GM23338 (cell line): ENCODE measurements at regions not wholly inside any gene's neighbourhood (a gene's known extent, or its start where the extent isn't known, plus 50 kb on each side); places are given as distances from the start of the nearest gene placed in this dataset.

ENCODE experiments used
- ATAC-seq: fragments of 200-7000 bp; cut with Tn5 transposase; 3 replicates; pipeline ENCODE4 v1.9.1; 2020
- DNase-seq: peaks from one replicate; pipeline ENCODE4 v3.0.0-alpha.2; 2015; ENCODE audit warnings: low spot score
- H2AFZ ChIP-seq: fragments of 200-600 bp; sonication (generic); 2 replicates; pipeline ENCODE4 v1.8.0; 2016; ENCODE audit warnings: antibody characterized with exemption, mild to moderate bottlenecking, moderate library complexity
- H3F3A ChIP-seq: fragments of 200-600 bp; sonication (generic); replicated peaks from 2 replicates; pipeline ENCODE4 v1.8.0; 2017; ENCODE audit warnings: antibody characterized with exemption, mixed run types, low read depth
- H3K27ac ChIP-seq: fragments of 200-600 bp; sonication (generic); 2 replicates; pipeline ENCODE4 v1.6.1; 2016; ENCODE audit warnings: low read depth
- H3K27me3 ChIP-seq: fragments of 200-600 bp; sonication (generic); 2 replicates; pipeline ENCODE4 v1.8.0; 2016; ENCODE audit warnings: mild to moderate bottlenecking, mixed run types, moderate library complexity; ENCODE audit not compliant: insufficient read depth
- H3K36me3 ChIP-seq: fragments of 200-600 bp; sonication (generic); 2 replicates; pipeline ENCODE4 v1.8.0; 2016; ENCODE audit warnings: mild to moderate bottlenecking; ENCODE audit not compliant: insufficient read depth
- H3K4me1 ChIP-seq: fragments of 200-600 bp; sonication (generic); 2 replicates; pipeline ENCODE4 v1.8.0; 2016; ENCODE audit warnings: mild to moderate bottlenecking, moderate library complexity; ENCODE audit not compliant: insufficient read depth
- H3K4me2 ChIP-seq: fragments of 200-600 bp; sonication (generic); 2 replicates; pipeline ENCODE4 v1.7.1; 2017; ENCODE audit warnings: mixed run types
- H3K4me3 ChIP-seq: fragments of 200-600 bp; sonication (generic); 2 replicates; pipeline ENCODE4 v1.6.1; 2016; ENCODE audit warnings: mixed run types
- H3K79me2 ChIP-seq: fragments of 200-600 bp; sonication (generic); replicated peaks from 2 replicates; pipeline ENCODE4 v1.8.0; 2017; ENCODE audit warnings: mild to moderate bottlenecking; ENCODE audit not compliant: insufficient read depth
- H3K9me2 ChIP-seq: fragments of 200-600 bp; sonication (generic); 2 replicates; pipeline ENCODE4 v1.8.0; 2017; ENCODE audit not compliant: insufficient read depth
- H4K20me1 ChIP-seq: fragments of 200-600 bp; sonication (generic); replicated peaks from 2 replicates; pipeline ENCODE4 v1.8.0; 2017; ENCODE audit warnings: mild to moderate bottlenecking; ENCODE audit not compliant: insufficient read depth
- H3K27ac Mint-ChIP-seq: 2 replicates; pipeline ENCODE4 v1.8.0; 2020; ENCODE audit warnings: inconsistent platforms, mild to moderate bottlenecking, moderate library complexity, mixed read lengths
- H3K27me3 Mint-ChIP-seq: 3 replicates; pipeline ENCODE4 v1.8.0; 2022; ENCODE audit warnings: low read depth, mild to moderate bottlenecking, moderate library complexity, mixed read lengths, inconsistent platforms; ENCODE audit not compliant: insufficient read depth, poor library complexity
- H3K36me3 Mint-ChIP-seq: 3 replicates; pipeline ENCODE4 v1.8.0; 2021; ENCODE audit warnings: low read depth, mild to moderate bottlenecking, inconsistent platforms, moderate library complexity, mixed read lengths
- H3K4me1 Mint-ChIP-seq: 3 replicates; pipeline ENCODE4 v1.8.0; 2020; ENCODE audit warnings: mild to moderate bottlenecking, inconsistent platforms, mixed read lengths
- H3K4me3 Mint-ChIP-seq: 3 replicates; pipeline ENCODE4 v1.8.0; 2021; ENCODE audit warnings: moderate library complexity, mild to moderate bottlenecking, inconsistent platforms, mixed read lengths
- H3K9me3 Mint-ChIP-seq: 3 replicates; pipeline ENCODE4 v1.8.0; 2020; ENCODE audit warnings: moderate library complexity, mild to moderate bottlenecking, inconsistent platforms, mixed read lengths
- CREB1 ChIP-seq: fragments of 250-450 bp; sonication (Bioruptor Pico); IDR thresholded peaks from 2 replicates; pipeline ENCODE4 v1.5.0; 2020; ENCODE audit warnings: low read depth, mild to moderate bottlenecking, moderate library complexity
- CTCF ChIP-seq, 2 experiments: fragments of 200-600 bp in 1 of 2; sonication (generic) in 1 of 2; conservative IDR thresholded peaks; 2 replicates each; pipeline versions ENCODE4 v1.5.1 to v1.6.1; 2016 to 2017; ENCODE audit warnings: antibody characterized with exemption in 2 of 2, low read depth in 2 of 2, mild to moderate bottlenecking in 2 of 2, moderate library complexity in 1 of 2
- ETS1 ChIP-seq: IDR thresholded peaks from 2 replicates; pipeline ENCODE4 v1.6.1; 2016; ENCODE audit warnings: antibody characterized with exemption
- EZH2 ChIP-seq: fragments of 200-600 bp; sonication (generic); IDR thresholded peaks from one replicate; pipeline ENCODE4 v1.8.0; 2017; ENCODE audit warnings: antibody characterized with exemption, mild to moderate bottlenecking, low read depth; ENCODE audit not compliant: unreplicated experiment
- EZH2phosphoT487 ChIP-seq: fragments of 200-600 bp; sonication (generic); IDR thresholded peaks from one replicate; pipeline ENCODE4 v1.8.1; 2018; ENCODE audit warnings: antibody characterized with exemption; ENCODE audit not compliant: unreplicated experiment
- JUNB ChIP-seq: IDR thresholded peaks from one replicate; pipeline ENCODE4 v1.6.1; 2016; ENCODE audit warnings: antibody characterized with exemption; ENCODE audit not compliant: unreplicated experiment
- NANOG ChIP-seq: IDR thresholded peaks from 2 replicates; pipeline ENCODE4 v1.6.1; 2016; ENCODE audit warnings: antibody characterized with exemption, borderline replicate concordance
- POLR2AphosphoS5 ChIP-seq: IDR thresholded peaks from 2 replicates; pipeline ENCODE4 v1.6.1; 2016; ENCODE audit warnings: antibody characterized with exemption, low read depth
- REST ChIP-seq: IDR thresholded peaks from one replicate; pipeline ENCODE4 v1.6.1; 2018; ENCODE audit warnings: antibody characterized with exemption; ENCODE audit not compliant: unreplicated experiment
- STAT1 ChIP-seq: IDR thresholded peaks from one replicate; pipeline ENCODE4 v1.6.1; 2016; ENCODE audit warnings: antibody characterized with exemption; ENCODE audit not compliant: unreplicated experiment
- ZNF114 ChIP-seq: fragments of 250-450 bp; sonication (Bioruptor Pico); IDR thresholded peaks from 2 replicates; pipeline ENCODE4 v1.5.0; 2020; ENCODE audit warnings: mild to moderate bottlenecking, moderate library complexity
- ZNF462 ChIP-seq: fragments of 250-450 bp; sonication (Bioruptor Pico); IDR thresholded peaks from 2 replicates; pipeline ENCODE4 v1.5.0; 2020; ENCODE audit warnings: mild to moderate bottlenecking, moderate library complexity

- no peak overlapping the region for H3K27ac ChIP-seq
- H3K36me3 ChIP-seq, result no peaks in the 10 kb centered on the region
- Mint-ChIP-seq H3K27me3 (peaks cover 2% of the 10 kb centered on the region), H3K9me3 (no peaks in the 10 kb centered on the region), H3K36me3 (no peaks in the 10 kb centered on the region), H3K4me1 (no peaks in the 10 kb centered on the region), H3K4me3 (no peak overlapping the region), H3K27ac (no peak overlapping the region)
- H3K4me3 ChIP-seq, result no peak overlapping the region
- H3K4me1 ChIP-seq, result no peaks in the 10 kb centered on the region
- no peak overlapping the region for H3K4me2 ChIP-seq
- no peak overlapping the region for H2AFZ ChIP-seq
- DNase-seq (no peak), ATAC-seq (no peak)
- H3K9me2 ChIP-seq, result no peaks in the 10 kb centered on the region; the same call in 1 of the 2 replicates
- no peaks in the 10 kb centered on the region for H3K27me3 ChIP-seq
- H3F3A ChIP-seq, result no peaks in the 10 kb centered on the region
- no peak for TF ChIP-seq ETS1
- TF ChIP-seq ZNF114 (CRISPR knock-in tag), result no peak
- no peak for TF ChIP-seq CREB1
- no peak for TF ChIP-seq STAT1
- TF ChIP-seq NANOG, result no peak
- TF ChIP-seq POLR2AphosphoS5, result no peak
- no peak for TF ChIP-seq CTCF (conservative IDR thresholded peaks at IDR 0.05; ENCODE audit: low read depth in 2 of 2)
- TF ChIP-seq EZH2, result no peak
- no peak for TF ChIP-seq EZH2phosphoT487
- TF ChIP-seq REST, result no peak
- no peak for TF ChIP-seq JUNB
- no peak for TF ChIP-seq ZNF462 (CRISPR knock-in tag)
- H4K20me1 ChIP-seq, result no peaks in the 10 kb centered on the region
- H3K79me2 ChIP-seq, result no peaks in the 10 kb centered on the region
Observed at GRCh38 chr6:54044059-54044458, 67.2 kb upstream of the MLIP start.
